A549 (cell line): ENCODE measurements at regions not wholly inside any gene's neighbourhood (a gene's known extent, or its start where the extent isn't known, plus 50 kb on each side); places are given as distances from the start of the nearest gene placed in this dataset.

ENCODE experiments used
- CTCF ChIP-seq: fragments of >200 bp; sonication (Bioruptor Twin); formaldehyde crosslinking; IDR thresholded peaks from 3 replicates; pipeline ENCODE4 v1.5.1; 2016
- ELK1 ChIP-seq: fragments of 150-350 bp; IDR thresholded peaks from 2 replicates; pipeline ENCODE4 v1.6.1; 2014; ENCODE audit warnings: low read depth, mild to moderate bottlenecking, low read length
- EP300 ChIP-seq, 2 experiments: fragments of >200 bp; sonication (Bioruptor Twin); formaldehyde crosslinking; IDR thresholded peaks; 2 replicates in 1 of 2; 3 replicates in 1 of 2; pipeline ENCODE4 v1.6.1; 2016 to 2017
- HMGXB4 ChIP-seq: fragments of 250-450 bp; sonication (Bioruptor Pico); IDR thresholded peaks from 2 replicates; pipeline ENCODE4 v1.5.0; 2021; ENCODE audit warnings: mild to moderate bottlenecking, moderate library complexity, borderline replicate concordance
- KDM1A ChIP-seq: fragments of 200-600 bp; sonication (generic); IDR thresholded peaks from 2 replicates; pipeline ENCODE4 v1.6.1; 2016; ENCODE audit warnings: low read depth, mild to moderate bottlenecking
- MYC ChIP-seq: IDR thresholded peaks from 2 replicates; pipeline ENCODE4 v1.6.1; 2012; ENCODE audit warnings: mild to moderate bottlenecking, inconsistent platforms, low read length, improper control_type of control experiment, borderline replicate concordance
- PBX3 ChIP-seq: IDR thresholded peaks from 2 replicates; pipeline ENCODE4 v1.6.1; 2012
- POLR2A ChIP-seq: IDR thresholded peaks from 2 replicates; pipeline ENCODE4 v1.6.1; 2012; ENCODE audit warnings: mild to moderate bottlenecking, low read length
- SMC3 ChIP-seq: fragments of >200 bp; sonication (Bioruptor Twin); formaldehyde crosslinking; IDR thresholded peaks from 3 replicates; pipeline ENCODE4 v1.6.1; 2018; ENCODE audit warnings: inconsistent platforms
- ZFP36 ChIP-seq: fragments of 450-650 bp; IDR thresholded peaks from 2 replicates; pipeline ENCODE4 v1.6.1; 2014; ENCODE audit warnings: borderline replicate concordance; ENCODE audit not compliant: partially characterized antibody

- TF ChIP-seq CTCF (no peak), EP300 (IDR thresholded peaks at IDR 0.05) (no peak), KDM1A (no peak), MYC (no peak), POLR2A (no peak), HMGXB4 (CRISPR knock-in tag) (no peak), PBX3 (no peak), SMC3 (no peak), ELK1 (no peak), ZFP36 (no peak)
These were observed 252.1 kb downstream of the LRIG3 start for GRCh38 chr12:58668233-58668632.
